Tibial nerve (tissue), 4 donors: ENCODE measurements at regions not wholly inside any gene's neighbourhood (a gene's known extent, or its start where the extent isn't known, plus 50 kb on each side); places are given as distances from the start of the nearest gene placed in this dataset.

Experiments
- DNase-seq, 2 donors: peaks; one replicate each; pipeline ENCODE4 v3.0.0-alpha.2; 2019; ENCODE audit warnings: low spot score in 2 of 2
- H3K27ac ChIP-seq, 4 donors: fragments of 200-600 bp; sonication (generic) in 3 of 4; one replicate each; pipeline ENCODE4 v1.5.1; 2017 to 2019; ENCODE audit warnings: mild to moderate bottlenecking in 1 of 4
- H3K27me3 ChIP-seq, 2 donors: fragments of 200-600 bp; sonication (generic) in 1 of 2; one replicate each; pipeline versions ENCODE4 v1.5.1 to v1.6.0; 2017 to 2019
- H3K36me3 ChIP-seq, 3 donors: fragments of 200-600 bp; sonication (generic); one replicate each; pipeline ENCODE4 v1.5.1; 2018 to 2019
- H3K4me1 ChIP-seq, 4 donors: fragments of 200-600 bp; sonication (generic) in 3 of 4; one replicate each; pipeline ENCODE4 v1.5.1; 2017 to 2019
- H3K4me3 ChIP-seq, 4 donors: fragments of 200-600 bp; sonication (generic) in 3 of 4; one replicate each; pipeline ENCODE4 v1.5.1; 2017 to 2019; ENCODE audit warnings: mild to moderate bottlenecking in 1 of 4, moderate library complexity in 1 of 4
- H3K9me3 ChIP-seq, 4 donors: fragments of 200-600 bp; sonication (generic) in 3 of 4; one replicate each; pipeline ENCODE4 v1.5.1; 2017 to 2019
- EP300 ChIP-seq, 2 donors: sonication (generic); formaldehyde crosslinking; IDR thresholded peaks; one replicate each; pipeline ENCODE4 v1.6.1; 2017; ENCODE audit warnings: antibody characterized with exemption in 2 of 2, mild to moderate bottlenecking in 1 of 2
- POLR2A ChIP-seq, 2 donors: fragments of 450-650 bp; IDR thresholded peaks; one replicate each; pipeline ENCODE4 v1.6.1; 2017; ENCODE audit warnings: antibody characterized with exemption in 2 of 2, mild to moderate bottlenecking in 2 of 2, moderate library complexity in 2 of 2
- WGBS, 2 donors: methylation state at CpG; one replicate each; pipeline ENCODE4 v1.1.5; 2018; 5-methylcytosine and 5-hydroxymethylcytosine counted together
- TF ChIP-seq, protein P1 (sequence below), 5 experiments: fragments of 200-600 bp in 3 of 5; fragments of 450-650 bp in 2 of 5; sonication (generic) in 3 of 5; IDR thresholded peaks; one replicate each; pipeline ENCODE4 v1.5.1; 2016 to 2019; ENCODE audit warnings: antibody characterized with exemption in 5 of 5, mild to moderate bottlenecking in 3 of 5, moderate library complexity in 2 of 5

DNA sequence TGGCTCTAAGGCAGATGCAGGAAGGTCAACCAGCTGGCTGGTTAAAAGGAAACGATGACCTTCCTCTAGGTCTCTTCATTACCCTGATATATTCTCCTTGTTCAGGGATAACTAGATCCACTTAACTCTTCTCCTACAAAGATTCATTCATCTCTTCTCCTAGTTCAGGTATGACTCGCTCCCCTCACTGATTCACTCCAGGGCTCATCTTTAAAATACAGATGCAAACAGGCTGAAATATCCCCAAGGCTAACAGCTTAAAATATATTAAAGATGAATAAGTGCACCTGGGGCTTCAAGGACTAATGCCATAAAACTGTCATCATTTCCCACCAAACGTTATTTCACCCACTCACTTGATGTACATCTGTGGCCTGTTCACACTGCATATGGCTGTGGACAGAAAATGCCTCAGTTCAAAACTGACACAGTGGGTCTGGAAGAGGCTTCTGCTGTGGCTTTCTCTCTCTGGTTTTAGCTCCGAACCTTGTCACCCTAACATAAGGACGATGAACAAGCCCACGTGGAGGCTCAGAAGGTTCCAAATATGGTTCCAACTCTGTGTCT lies 366.9 kb downstream of the DEPDC1B start:
- Histone ChIP-seq H3K9me3 (peaks cover 0 to 3% (median 0%) of the 10 kb centered on the region in 4 donors), H3K27me3 (no peaks in the 10 kb centered on the region), H3K27ac (no peak overlapping the region), H3K4me1 (no peaks in the 10 kb centered on the region), H3K4me3 (no peak overlapping the region), H3K36me3 (no peaks in the 10 kb centered on the region)
- no peak for DNase-seq
- WGBS, 2 donors: 85 to 87% methylated on average over 6 of the region's 6 CpGs
- TF ChIP-seq, protein P1, sequence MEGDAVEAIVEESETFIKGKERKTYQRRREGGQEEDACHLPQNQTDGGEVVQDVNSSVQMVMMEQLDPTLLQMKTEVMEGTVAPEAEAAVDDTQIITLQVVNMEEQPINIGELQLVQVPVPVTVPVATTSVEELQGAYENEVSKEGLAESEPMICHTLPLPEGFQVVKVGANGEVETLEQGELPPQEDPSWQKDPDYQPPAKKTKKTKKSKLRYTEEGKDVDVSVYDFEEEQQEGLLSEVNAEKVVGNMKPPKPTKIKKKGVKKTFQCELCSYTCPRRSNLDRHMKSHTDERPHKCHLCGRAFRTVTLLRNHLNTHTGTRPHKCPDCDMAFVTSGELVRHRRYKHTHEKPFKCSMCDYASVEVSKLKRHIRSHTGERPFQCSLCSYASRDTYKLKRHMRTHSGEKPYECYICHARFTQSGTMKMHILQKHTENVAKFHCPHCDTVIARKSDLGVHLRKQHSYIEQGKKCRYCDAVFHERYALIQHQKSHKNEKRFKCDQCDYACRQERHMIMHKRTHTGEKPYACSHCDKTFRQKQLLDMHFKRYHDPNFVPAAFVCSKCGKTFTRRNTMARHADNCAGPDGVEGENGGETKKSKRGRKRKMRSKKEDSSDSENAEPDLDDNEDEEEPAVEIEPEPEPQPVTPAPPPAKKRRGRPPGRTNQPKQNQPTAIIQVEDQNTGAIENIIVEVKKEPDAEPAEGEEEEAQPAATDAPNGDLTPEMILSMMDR (IDR thresholded peaks at IDR 0.05): no peak
- TF ChIP-seq POLR2A (IDR thresholded peaks at IDR 0.05) (no peak), EP300 (IDR thresholded peaks at IDR 0.05) (no peak)

- Histone ChIP-seq H3K36me3 (no peaks in the 10 kb centered on the region), H3K4me1 (no peaks in the 10 kb centered on the region), H3K9me3 (peaks cover 0 to 3% (median 0%) of the 10 kb centered on the region in 4 donors), H3K27ac (no peak overlapping the region), H3K27me3 (no peaks in the 10 kb centered on the region), H3K4me3 (no peak overlapping the region)
- no peak for TF ChIP-seq EP300 (IDR thresholded peaks at IDR 0.05)
- no peak for TF ChIP-seq POLR2A (IDR thresholded peaks at IDR 0.05)
- TF ChIP-seq, protein P1 (IDR thresholded peaks at IDR 0.05): no peak
- DNase-seq: no peak
- WGBS, 2 donors: 68 to 78% methylated on average over 2 of the region's 2 CpGs
Observed at GRCh38 chr5:60332244-60333004, 367.5 kb downstream of the DEPDC1B start.

- Histone ChIP-seq H3K9me3 (peaks cover 0 to 3% (median 0%) of the 10 kb centered on the region in 4 donors), H3K4me3 (no peak overlapping the region), H3K4me1 (no peaks in the 10 kb centered on the region), H3K27me3 (no peaks in the 10 kb centered on the region), H3K27ac (no peak overlapping the region), H3K36me3 (no peaks in the 10 kb centered on the region)
- TF ChIP-seq, protein P1 (IDR thresholded peaks at IDR 0.05): no peak
- TF ChIP-seq POLR2A (IDR thresholded peaks at IDR 0.05) (no peak), EP300 (IDR thresholded peaks at IDR 0.05) (no peak)
- WGBS, 2 donors: 70 to 83% methylated on average over 3 of the region's 3 CpGs
- DNase-seq: no peak
Observed at GRCh38 chr5:60330236-60330635, 369.7 kb downstream of the DEPDC1B start.

GRCh38 chr5:60325870-60326269 lies 374.1 kb downstream of the DEPDC1B start:
- Histone ChIP-seq H3K4me3 (no peak overlapping the region), H3K4me1 (no peaks in the 10 kb centered on the region), H3K36me3 (no peaks in the 10 kb centered on the region), H3K9me3 (peaks cover 0 to 14% (median 0%) of the 10 kb centered on the region in 4 donors), H3K27me3 (no peaks in the 10 kb centered on the region), H3K27ac (no peak overlapping the region)
- DNase-seq: no peak
- TF ChIP-seq EP300 (IDR thresholded peaks at IDR 0.05) (no peak), POLR2A (IDR thresholded peaks at IDR 0.05) (no peak)
- TF ChIP-seq, protein P1 (IDR thresholded peaks at IDR 0.05): no peak
- 79 to 86% methylated on average over 2 of the region's 2 CpGs for WGBS, 2 donors

GRCh38 chr5:60323596-60323995 lies 376.4 kb downstream of the DEPDC1B start:
- no peak for DNase-seq
- no peak overlapping the region for H3K27ac ChIP-seq
- no peaks in the 10 kb centered on the region for H3K4me1 ChIP-seq
- H3K4me3 ChIP-seq: no peak overlapping the region
- H3K36me3 ChIP-seq: no peaks in the 10 kb centered on the region
- peaks cover 0 to 25% (median 0%) of the 10 kb centered on the region in 4 donors for H3K9me3 ChIP-seq
- TF ChIP-seq, protein P1 (IDR thresholded peaks at IDR 0.05): no peak
- TF ChIP-seq EP300 (IDR thresholded peaks at IDR 0.05): no peak
- TF ChIP-seq POLR2A (IDR thresholded peaks at IDR 0.05): no peak
- no peaks in the 10 kb centered on the region for H3K27me3 ChIP-seq
- WGBS, 2 donors: 55 to 63% methylated on average over 3 of the region's 3 CpGs
